HG02571 (cell line): ENCODE measurements at regions not wholly inside any gene's neighbourhood (a gene's known extent, or its start where the extent isn't known, plus 50 kb on each side); places are given as distances from the start of the nearest gene placed in this dataset.
"Not testable (repeated sequence)": the region's sequence is repeated elsewhere in the genome, so short reads cannot be mapped to it uniquely, and the experiment has no call there.

ENCODE experiments used
- ATAC-seq: cut with Tn5 transposase; IDR thresholded peaks from one replicate; pipeline ENCODE4 v1.9.1; 2021; ENCODE audit warnings: mild to moderate bottlenecking, moderate library complexity; ENCODE audit not compliant: unreplicated experiment

GRCh38 chr3:174336784-174337183 lies 522.4 kb upstream of the NAALADL2 start:
- no peak for ATAC-seq

- ATAC-seq, result no peak
Measured at GRCh38 chr3:174337227-174337626, 521.9 kb upstream of the NAALADL2 start.

- no peak for ATAC-seq
Measured at GRCh38 chr3:174340624-174341587, 518.2 kb upstream of the NAALADL2 start.

GRCh38 chr3:174342171-174342570 lies 517.0 kb upstream of the NAALADL2 start:
- ATAC-seq, result no peak

GRCh38 chr3:174342941-174343501 lies 516.1 kb upstream of the NAALADL2 start:
- no peak for ATAC-seq

- ATAC-seq, result no peak
Measured at GRCh38 chr3:174346141-174346540, 513.0 kb upstream of the NAALADL2 start.

- no peak for ATAC-seq
Measured at GRCh38 chr3:174346571-174346970, 512.6 kb upstream of the NAALADL2 start.

- ATAC-seq, result no peak
Measured at GRCh38 chr3:174347474-174348138, 511.5 kb upstream of the NAALADL2 start.

GRCh38 chr3:174352227-174352626 lies 506.9 kb upstream of the NAALADL2 start:
- ATAC-seq, result no peak

GRCh38 chr3:174355505-174355904 lies 503.6 kb upstream of the NAALADL2 start:
- ATAC-seq, result no peak

GRCh38 chr3:174356596-174356995 lies 502.5 kb upstream of the NAALADL2 start:
- no peak for ATAC-seq

- ATAC-seq, result no peak
Measured at GRCh38 chr3:174358252-174358651, 500.9 kb upstream of the NAALADL2 start.

GRCh38 chr3:174362556-174362955 lies 496.6 kb upstream of the NAALADL2 start:
- no peak for ATAC-seq

- no peak for ATAC-seq
Measured at GRCh38 chr3:174363256-174363655, 495.9 kb upstream of the NAALADL2 start.

GRCh38 chr3:174365796-174366195 lies 493.3 kb upstream of the NAALADL2 start:
- no peak for ATAC-seq

- ATAC-seq, result not testable (repeated sequence)
Measured at GRCh38 chr3:174366904-174367303, 492.2 kb upstream of the NAALADL2 start.

- ATAC-seq, result no peak
Measured at GRCh38 chr3:174376346-174376745, 482.8 kb upstream of the NAALADL2 start.

- ATAC-seq, result no peak
Measured at GRCh38 chr3:174377096-174377495, 482.0 kb upstream of the NAALADL2 start.

GRCh38 chr3:174377684-174378083 lies 481.4 kb upstream of the NAALADL2 start:
- no peak for ATAC-seq

- ATAC-seq, result no peak
Measured at GRCh38 chr3:174382878-174383277, 476.3 kb upstream of the NAALADL2 start.

- ATAC-seq, result no peak
Measured at GRCh38 chr3:174387736-174388135, 471.4 kb upstream of the NAALADL2 start.

- ATAC-seq, result no peak
Measured at GRCh38 chr3:174397848-174398247, 461.3 kb upstream of the NAALADL2 start.
